ENCODE measurements at regions not wholly inside any gene's neighbourhood (a gene's known extent, or its start where the extent isn't known, plus 50 kb on each side); places are given as distances from the start of the nearest gene placed in this dataset.

DNA sequence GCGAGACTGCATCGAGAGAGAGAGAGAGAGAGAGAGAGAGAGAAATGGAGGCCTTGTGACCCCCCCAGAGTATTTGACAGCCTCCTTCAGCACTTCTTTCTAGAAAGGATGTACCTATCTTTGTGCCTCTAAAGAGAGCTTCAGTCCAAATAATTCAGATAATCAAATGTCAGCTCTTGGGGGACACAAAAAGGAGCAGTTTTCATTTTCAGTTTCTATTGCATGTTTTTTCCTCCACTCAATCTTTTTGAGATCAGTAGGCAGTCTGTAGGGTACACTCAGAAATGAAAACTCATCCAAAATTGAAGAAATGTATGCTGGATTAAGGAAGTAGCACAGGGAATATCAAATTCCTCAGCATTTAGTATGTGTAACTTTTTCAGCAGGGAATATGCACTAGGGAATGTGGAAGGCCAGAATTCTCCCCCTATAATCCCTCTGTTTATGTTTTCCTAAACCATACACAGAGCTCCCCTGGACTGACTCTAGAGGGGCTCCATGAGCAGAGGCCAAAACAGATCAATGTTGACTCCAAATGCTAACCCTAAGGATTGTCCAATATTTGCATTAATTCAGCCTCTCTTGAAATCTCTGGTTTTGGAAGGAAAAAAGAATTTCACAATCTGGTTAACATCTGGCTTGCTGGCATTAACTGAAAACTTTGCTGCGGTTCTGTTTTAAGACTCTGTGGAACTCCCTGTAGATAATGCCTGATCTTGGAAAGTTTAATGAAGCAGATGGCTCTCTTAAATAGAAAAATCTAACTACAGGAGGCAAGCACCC is 250.1 kb downstream of the CEMIP2 start:
- Mint-ChIP-seq H3K27me3 (ENCODE audit: low read depth in 2 of 2) (peaks cover 7 to 23% of the 10 kb centered on the region in 2 donors), H3K9me3 (no peaks in the 10 kb centered on the region), H3K27ac (no peak overlapping the region), H3K36me3 (no peaks in the 10 kb centered on the region), H3K4me3 (no peak overlapping the region), H3K4me1 (no peaks in the 10 kb centered on the region)
- H3K27me3 ChIP-seq (ENCODE audit: control insufficient read depth, insufficient read depth, low read length): peaks cover 2% of the 10 kb centered on the region
- H3K27ac ChIP-seq (ENCODE audit: low read length): no peak overlapping the region
- DNase-seq: no peak
- no peaks in the 10 kb centered on the region for H3K4me1 ChIP-seq (ENCODE audit: control insufficient read depth, insufficient read depth, low read length)
- intact Hi-C loops (cut with micrococcal nuclease): no loop called here
- H3K36me3 ChIP-seq (ENCODE audit: control insufficient read depth, insufficient read depth, low read length): no peaks in the 10 kb centered on the region
- TF ChIP-seq, protein P1, sequence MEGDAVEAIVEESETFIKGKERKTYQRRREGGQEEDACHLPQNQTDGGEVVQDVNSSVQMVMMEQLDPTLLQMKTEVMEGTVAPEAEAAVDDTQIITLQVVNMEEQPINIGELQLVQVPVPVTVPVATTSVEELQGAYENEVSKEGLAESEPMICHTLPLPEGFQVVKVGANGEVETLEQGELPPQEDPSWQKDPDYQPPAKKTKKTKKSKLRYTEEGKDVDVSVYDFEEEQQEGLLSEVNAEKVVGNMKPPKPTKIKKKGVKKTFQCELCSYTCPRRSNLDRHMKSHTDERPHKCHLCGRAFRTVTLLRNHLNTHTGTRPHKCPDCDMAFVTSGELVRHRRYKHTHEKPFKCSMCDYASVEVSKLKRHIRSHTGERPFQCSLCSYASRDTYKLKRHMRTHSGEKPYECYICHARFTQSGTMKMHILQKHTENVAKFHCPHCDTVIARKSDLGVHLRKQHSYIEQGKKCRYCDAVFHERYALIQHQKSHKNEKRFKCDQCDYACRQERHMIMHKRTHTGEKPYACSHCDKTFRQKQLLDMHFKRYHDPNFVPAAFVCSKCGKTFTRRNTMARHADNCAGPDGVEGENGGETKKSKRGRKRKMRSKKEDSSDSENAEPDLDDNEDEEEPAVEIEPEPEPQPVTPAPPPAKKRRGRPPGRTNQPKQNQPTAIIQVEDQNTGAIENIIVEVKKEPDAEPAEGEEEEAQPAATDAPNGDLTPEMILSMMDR (IDR thresholded peaks at IDR 0.05): no peak
- no peak for ATAC-seq
- 100% methylated on average over 1 of the region's 3 CpGs for WGBS (ENCODE audit: insufficient coverage)
- no peaks in the 10 kb centered on the region for H3K9me3 ChIP-seq (ENCODE audit: control insufficient read depth, insufficient read depth, low read length)
- no peak overlapping the region for H3K4me3 ChIP-seq (ENCODE audit: low read length)

GRCh38 chr9:71515626-71516025 is 252.7 kb downstream of the CEMIP2 start:
- H3K4me3 ChIP-seq (ENCODE audit: low read length): no peak overlapping the region
- H3K4me1 ChIP-seq (ENCODE audit: control insufficient read depth, insufficient read depth, low read length): no peaks in the 10 kb centered on the region
- Mint-ChIP-seq H3K27me3 (ENCODE audit: low read depth in 2 of 2) (peaks cover 7 to 19% of the 10 kb centered on the region in 2 donors), H3K4me1 (no peaks in the 10 kb centered on the region), H3K9me3 (no peaks in the 10 kb centered on the region), H3K27ac (no peak overlapping the region), H3K36me3 (no peaks in the 10 kb centered on the region), H3K4me3 (no peak overlapping the region)
- H3K27me3 ChIP-seq (ENCODE audit: control insufficient read depth, insufficient read depth, low read length): peaks cover 2% of the 10 kb centered on the region
- intact Hi-C loops (cut with micrococcal nuclease): no loop called here
- 57% methylated on average over 1 of the region's 1 CpG for WGBS (ENCODE audit: insufficient coverage)
- DNase-seq: no peak
- no peaks in the 10 kb centered on the region for H3K9me3 ChIP-seq (ENCODE audit: control insufficient read depth, insufficient read depth, low read length)
- TF ChIP-seq, protein P1 (IDR thresholded peaks at IDR 0.05): no peak
- no peak overlapping the region for H3K27ac ChIP-seq (ENCODE audit: low read length)
- no peak for ATAC-seq
- H3K36me3 ChIP-seq (ENCODE audit: control insufficient read depth, insufficient read depth, low read length): no peaks in the 10 kb centered on the region

GRCh38 chr9:71515107-71515506 is 253.2 kb downstream of the CEMIP2 start:
- peaks cover 12 to 24% of the 10 kb centered on the region in 2 donors for H3K27me3 Mint-ChIP-seq (ENCODE audit: low read depth in 2 of 2)
- no peaks in the 10 kb centered on the region for H3K9me3 Mint-ChIP-seq

More at GRCh38 chr9:71515107-71515506, 253.2 kb downstream of the CEMIP2 start:
- DNase-seq: no peak
- Histone ChIP-seq H3K27ac (ENCODE audit: low read length) (no peak overlapping the region), H3K4me3 (ENCODE audit: low read length) (no peak overlapping the region), H3K9me3 (ENCODE audit: control insufficient read depth, insufficient read depth, low read length) (no peaks in the 10 kb centered on the region), H3K36me3 (ENCODE audit: control insufficient read depth, insufficient read depth, low read length) (no peaks in the 10 kb centered on the region), H3K27me3 (ENCODE audit: control insufficient read depth, insufficient read depth, low read length) (peaks cover 2% of the 10 kb centered on the region), H3K4me1 (ENCODE audit: control insufficient read depth, insufficient read depth, low read length) (no peaks in the 10 kb centered on the region)
- TF ChIP-seq, protein P1 (IDR thresholded peaks at IDR 0.05): no peak
- Mint-ChIP-seq H3K27ac (no peak overlapping the region), H3K4me3 (no peak overlapping the region), H3K36me3 (no peaks in the 10 kb centered on the region), H3K4me1 (no peaks in the 10 kb centered on the region)
- ATAC-seq: no peak
- WGBS (ENCODE audit: insufficient coverage): 93% methylated on average over 4 of the region's 4 CpGs
- intact Hi-C loops (cut with micrococcal nuclease): no loop called here
